ENCODE measurements at regions not wholly inside any gene's neighbourhood (a gene's known extent, or its start where the extent isn't known, plus 50 kb on each side); places are given as distances from the start of the nearest gene placed in this dataset.

DNA sequence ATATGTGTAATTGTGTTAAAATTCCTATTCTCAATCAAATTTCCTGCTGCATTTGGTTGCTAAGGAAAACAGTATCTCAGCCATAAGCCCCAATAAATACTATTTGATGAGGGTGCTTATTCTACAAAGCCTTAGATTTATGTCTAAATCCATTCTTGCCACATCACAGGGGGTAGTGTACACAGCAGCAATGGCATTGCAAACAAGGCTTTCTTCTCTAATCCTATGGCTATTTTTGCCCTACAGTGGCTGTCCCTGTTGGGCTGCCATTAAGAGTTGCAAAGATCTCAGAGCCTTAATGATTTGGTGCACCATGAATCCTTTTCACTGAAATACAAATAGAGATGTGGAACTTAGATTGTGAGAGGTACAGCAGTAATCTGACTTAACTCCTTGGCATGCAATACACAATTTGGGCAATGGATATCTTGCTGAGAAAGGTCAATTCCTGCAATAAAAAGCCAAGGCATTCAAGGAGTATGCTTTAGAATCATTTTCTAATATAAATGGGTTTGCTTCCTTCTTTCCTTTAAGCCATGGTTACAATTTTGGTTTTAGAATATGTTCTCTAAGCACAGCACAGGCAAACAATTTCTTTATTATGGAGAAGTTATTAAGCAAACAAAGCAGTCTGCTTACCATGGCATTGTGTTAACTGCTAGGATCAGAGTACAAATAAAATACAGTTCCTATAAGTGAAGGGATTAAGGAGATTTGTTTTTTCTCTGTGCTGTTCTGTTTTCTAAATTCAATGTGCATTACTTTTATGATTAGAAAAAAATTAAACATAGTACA, 69.8 kb upstream of the CD302 start:
- TF ChIP-seq, protein P1, sequence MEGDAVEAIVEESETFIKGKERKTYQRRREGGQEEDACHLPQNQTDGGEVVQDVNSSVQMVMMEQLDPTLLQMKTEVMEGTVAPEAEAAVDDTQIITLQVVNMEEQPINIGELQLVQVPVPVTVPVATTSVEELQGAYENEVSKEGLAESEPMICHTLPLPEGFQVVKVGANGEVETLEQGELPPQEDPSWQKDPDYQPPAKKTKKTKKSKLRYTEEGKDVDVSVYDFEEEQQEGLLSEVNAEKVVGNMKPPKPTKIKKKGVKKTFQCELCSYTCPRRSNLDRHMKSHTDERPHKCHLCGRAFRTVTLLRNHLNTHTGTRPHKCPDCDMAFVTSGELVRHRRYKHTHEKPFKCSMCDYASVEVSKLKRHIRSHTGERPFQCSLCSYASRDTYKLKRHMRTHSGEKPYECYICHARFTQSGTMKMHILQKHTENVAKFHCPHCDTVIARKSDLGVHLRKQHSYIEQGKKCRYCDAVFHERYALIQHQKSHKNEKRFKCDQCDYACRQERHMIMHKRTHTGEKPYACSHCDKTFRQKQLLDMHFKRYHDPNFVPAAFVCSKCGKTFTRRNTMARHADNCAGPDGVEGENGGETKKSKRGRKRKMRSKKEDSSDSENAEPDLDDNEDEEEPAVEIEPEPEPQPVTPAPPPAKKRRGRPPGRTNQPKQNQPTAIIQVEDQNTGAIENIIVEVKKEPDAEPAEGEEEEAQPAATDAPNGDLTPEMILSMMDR (IDR thresholded peaks at IDR 0.05): no peak
- TF ChIP-seq POLR2A (IDR thresholded peaks at IDR 0.05): no peak
- no peak overlapping the region for H3K4me3 ChIP-seq (ENCODE audit: low read depth, poor library complexity, severe bottlenecking)
- no peak for DNase-seq (ENCODE audit: low spot score in 2 of 2)
- intact Hi-C loops (cut with DNase I; ENCODE audit: low total_unique reads): no loop called here

- H3K4me3 ChIP-seq (ENCODE audit: low read depth, poor library complexity, severe bottlenecking): no peak overlapping the region
- intact Hi-C loops (cut with DNase I; ENCODE audit: low total_unique reads): no loop called here
- TF ChIP-seq POLR2A (IDR thresholded peaks at IDR 0.05): no peak
- TF ChIP-seq, protein P1 (IDR thresholded peaks at IDR 0.05): no peak
- no peak for DNase-seq (ENCODE audit: low spot score in 2 of 2)
- 48 to 67% methylated on average over 2 of the region's 2 CpGs for WGBS, 2 donors
Measured at GRCh38 chr2:159863526-159864160, 65.6 kb upstream of the CD302 start.

GRCh38 chr2:159860581-159861310, 62.7 kb upstream of the CD302 start:
- intact Hi-C loops (cut with DNase I; ENCODE audit: low total_unique reads): no loop called here

GRCh38 chr2:159859583-159859982, 61.6 kb upstream of the CD302 start:
- H3K4me3 ChIP-seq (ENCODE audit: low read depth, poor library complexity, severe bottlenecking): no peak overlapping the region
- no peak for DNase-seq (ENCODE audit: low spot score in 2 of 2)
- TF ChIP-seq POLR2A (IDR thresholded peaks at IDR 0.05): no peak
- TF ChIP-seq, protein P1 (IDR thresholded peaks at IDR 0.05): no peak
- intact Hi-C loops (cut with DNase I; ENCODE audit: low total_unique reads): no loop called here
- WGBS, 2 donors: 97 to 100% methylated on average over 1 of the region's 1 CpG

More at GRCh38 chr2:159860581-159861310, 62.7 kb upstream of the CD302 start:
- no peak overlapping the region for H3K4me3 ChIP-seq (ENCODE audit: low read depth, poor library complexity, severe bottlenecking)
- DNase-seq (ENCODE audit: low spot score in 2 of 2): no peak
- no peak for TF ChIP-seq POLR2A (IDR thresholded peaks at IDR 0.05)
- TF ChIP-seq, protein P1 (IDR thresholded peaks at IDR 0.05): no peak
- WGBS, 2 donors: 86 to 91% methylated on average over 4 of the region's 4 CpGs

- no peak for DNase-seq (ENCODE audit: low spot score in 2 of 2)
- 40 to 57% methylated on average over 2 of the region's 2 CpGs for WGBS, 2 donors
- intact Hi-C loops (cut with DNase I; ENCODE audit: low total_unique reads): no loop called here
- no peak overlapping the region for H3K4me3 ChIP-seq (ENCODE audit: low read depth, poor library complexity, severe bottlenecking)
- TF ChIP-seq, protein P1 (IDR thresholded peaks at IDR 0.05): no peak
- no peak for TF ChIP-seq POLR2A (IDR thresholded peaks at IDR 0.05)
Measured at GRCh38 chr2:159856760-159857159, 58.8 kb upstream of the CD302 start.
